HL-60 (cell line): ENCODE measurements at regions not wholly inside any gene's neighbourhood (a gene's known extent, or its start where the extent isn't known, plus 50 kb on each side); places are given as distances from the start of the nearest gene placed in this dataset.

Experiments
- CTCF ChIP-seq: IDR thresholded peaks from one replicate; pipeline ENCODE4 v1.5.1; 2011; ENCODE audit warnings: low read length, control low read depth, inconsistent platforms; ENCODE audit not compliant: insufficient read depth
- GABPA ChIP-seq: IDR thresholded peaks from 2 replicates; pipeline ENCODE4 v1.6.1; 2012; ENCODE audit warnings: low read depth
- POLR2AphosphoS5 ChIP-seq: IDR thresholded peaks from 2 replicates; pipeline ENCODE4 v1.6.1; 2012; ENCODE audit warnings: low read depth
- SPI1 ChIP-seq: IDR thresholded peaks from 2 replicates; pipeline ENCODE4 v1.6.1; 2012; ENCODE audit warnings: low read depth, mild to moderate bottlenecking, borderline replicate concordance

- TF ChIP-seq CTCF: no peak
- TF ChIP-seq GABPA: no peak
- TF ChIP-seq SPI1: no peak
- no peak for TF ChIP-seq POLR2AphosphoS5
Observed at GRCh38 chr11:71102251-71102995, 150.0 kb downstream of the SHANK2 start.
